K562 (cell line): ENCODE measurements at regions not wholly inside any gene's neighbourhood (a gene's known extent, or its start where the extent isn't known, plus 50 kb on each side); places are given as distances from the start of the nearest gene placed in this dataset.

Source experiments
- ATAC-seq: fragments of 200-7000 bp; cut with Tn5 transposase; 3 replicates; pipeline ENCODE4 v1.9.1; 2020; ENCODE audit warnings: moderate library complexity
- BruUV-seq: library from RNA; stranded (reverse); fragments of 400-500 nt; replicated peaks from 2 replicates; lab custom pipeline; 2021; lab: Mats Ljungman, UMichigan
- CTCF ChIA-PET: fragments of 300-600 bp; formaldehyde crosslinking; extraction: SDS; loops from one replicate; lab custom pipeline; 2021; ENCODE audit warnings: low intra/inter-chr PET ratio; lab: Yijun Ruan, JAX
- POLR2A ChIA-PET: fragments of 300-600, 350-650 bp; sonication (Branson Sonifier 250); formaldehyde crosslinking; extraction: SDS; loops from one replicate; lab custom pipeline; 2021; ENCODE audit warnings: antibody characterized with exemption, inconsistent platforms; lab: Yijun Ruan, JAX
- DNase-seq, 4 experiments: peaks; one replicate each; pipeline versions ENCODE4 v3.0.0 to v3.0.0-alpha.2; 2011 to 2018; ENCODE audit warnings: low spot score in 3 of 4, mixed read lengths in 3 of 4; ENCODE audit errors: extremely low read depth in 1 of 4
- FAIRE-seq: peaks from 2 replicates; lab custom pipeline; 2011; peaks lifted over from hg19 to GRCh38; lab: Jason Lieb, UNC
- H2AFZ ChIP-seq: 2 replicates; pipeline ENCODE4 v1.6.0; 2011; ENCODE audit warnings: low read depth, low read length, control low read depth, inconsistent platforms
- H3K27ac ChIP-seq: fragments of 200-600 bp; 3 replicates; pipeline ENCODE4 v1.8.0; 2011; ENCODE audit warnings: low read depth, mild to moderate bottlenecking, control low read depth, inconsistent platforms, low read length, moderate library complexity, mixed read lengths; ENCODE audit errors: extremely low read depth
- H3K27me3 ChIP-seq, 2 experiments: fragments of 300-600 bp in 1 of 2; 2 replicates in 1 of 2; 3 replicates in 1 of 2; pipeline versions ENCODE4 v1.6.0 to v1.8.0; 2011; ENCODE audit warnings: inconsistent platforms in 2 of 2, low read length in 2 of 2, mild to moderate bottlenecking in 1 of 2, mixed read lengths in 1 of 2, moderate library complexity in 1 of 2; ENCODE audit not compliant: control insufficient read depth in 2 of 2, insufficient read depth in 2 of 2
- H3K36me3 ChIP-seq: fragments of 300-600 bp; 3 replicates; pipeline ENCODE4 v1.8.0; 2011; ENCODE audit warnings: mild to moderate bottlenecking, low read length, inconsistent platforms; ENCODE audit not compliant: control insufficient read depth, insufficient read depth
- H3K4me1 ChIP-seq, 2 experiments: fragments of 200-600 bp in 1 of 2; replicated peaks in 1 of 2; 2 replicates in 1 of 2; 3 replicates in 1 of 2; pipeline versions ENCODE4 v1.5.1 to v1.8.0; 2011; ENCODE audit warnings: inconsistent platforms in 2 of 2, low read length in 2 of 2, mild to moderate bottlenecking in 1 of 2, mixed read lengths in 1 of 2, moderate library complexity in 1 of 2; ENCODE audit not compliant: control insufficient read depth in 2 of 2, insufficient read depth in 2 of 2
- H3K4me2 ChIP-seq: 2 replicates; pipeline ENCODE4 v1.6.1; 2011; ENCODE audit warnings: low read length, control low read depth, inconsistent platforms, mixed read lengths; ENCODE audit not compliant: insufficient read depth
- H3K4me3 ChIP-seq: fragments of 200-600 bp; sonication (generic), shearing (Covaris generic); 2 replicates; pipeline ENCODE4 v1.5.1; 2016; ENCODE audit warnings: control low read depth, inconsistent platforms
- H3K79me2 ChIP-seq: fragments of 200-600 bp; 3 replicates; pipeline ENCODE4 v1.8.0; 2011; ENCODE audit warnings: low read length, inconsistent platforms; ENCODE audit not compliant: control insufficient read depth, insufficient read depth
- H3K9ac ChIP-seq, 2 experiments: 2 replicates each; pipeline versions ENCODE4 v1.6.0 to v1.6.1; 2011; ENCODE audit warnings: low read depth in 2 of 2, low read length in 2 of 2, control low read depth in 1 of 2, inconsistent platforms in 1 of 2, mild to moderate bottlenecking in 1 of 2, mixed read lengths in 1 of 2; ENCODE audit not compliant: insufficient read depth in 1 of 2
- H3K9me1 ChIP-seq: one replicate; pipeline ENCODE4 v1.6.0; 2011; ENCODE audit warnings: inconsistent platforms, mild to moderate bottlenecking, low read length, moderate library complexity; ENCODE audit not compliant: control insufficient read depth, insufficient read depth
- H3K9me3 ChIP-seq: replicated peaks from 2 replicates; pipeline ENCODE4 v1.5.1; 2011; ENCODE audit warnings: low read depth, low read length, inconsistent platforms; ENCODE audit not compliant: control insufficient read depth, insufficient read depth
- H4K20me1 ChIP-seq: replicated peaks from 2 replicates; pipeline ENCODE4 v1.6.1; 2011; ENCODE audit warnings: low read length, inconsistent platforms, mixed read lengths; ENCODE audit not compliant: control insufficient read depth, insufficient read depth
- E2F3 ChIP-seq: fragments of 250-450 bp; sonication (Bioruptor Pico); IDR thresholded peaks from 2 replicates; pipeline ENCODE4 v1.4.0; 2020; ENCODE audit warnings: mild to moderate bottlenecking
- RERE ChIP-seq: sonication (generic); formaldehyde crosslinking; IDR thresholded peaks from 2 replicates; pipeline ENCODE4 v1.8.0; 2023; ENCODE audit warnings: missing genetic modification reagents, mild to moderate bottlenecking, borderline replicate concordance
- SREBF1 ChIP-seq: fragments of 150-350 bp; IDR thresholded peaks from 2 replicates; pipeline ENCODE4 v1.6.1; 2014; ENCODE audit warnings: antibody characterized with exemption, low read depth, low read length, borderline replicate concordance
- ZNF197 ChIP-seq: fragments of 200-800 bp; sonication (Bioruptor generic); IDR thresholded peaks from 2 replicates; pipeline ENCODE4 v1.6.1; 2016; ENCODE audit warnings: low read depth, missing genetic modification characterization, missing compliant biosample characterization
- WGBS: fragments of 100-300 bp; shearing (Covaris generic); methylation state at CpG from one replicate; pipeline ENCODE4 v1.1.6; 2016; ENCODE audit warnings: low coverage, mixed read lengths; ENCODE audit not compliant: insufficient coverage; ENCODE audit errors: missing lambda C conversion rate; 5-methylcytosine and 5-hydroxymethylcytosine counted together
- in situ Hi-C: fragments of 300-500 bp; cut with MboI; formaldehyde crosslinking; loops from 4 replicates; pipeline ENCODE4 v1.15.0; 2018; ENCODE audit warnings: inconsistent platforms, mixed read lengths
- intact Hi-C: fragments of 100-400 bp; cut with micrococcal nuclease; formaldehyde crosslinking; loops from 2 replicates; pipeline ENCODE4 v1.14.2; 2022
- TF ChIP-seq, protein P1 (sequence below): fragments of 450-650 bp; IDR thresholded peaks from 2 replicates; pipeline ENCODE4 v1.7.0; 2016; ENCODE audit warnings: borderline replicate concordance

- ChIA-PET CTCF (no interaction called here), POLR2A (no interaction called here)
- no peak overlapping the region for H3K27ac ChIP-seq
- H3K9me3 ChIP-seq, result no peaks in the 10 kb centered on the region
- intact Hi-C loops, result no loop called here
- FAIRE-seq, result no peak
- H4K20me1 ChIP-seq, result no peaks in the 10 kb centered on the region
- DNase-seq, result no peak
- TF ChIP-seq RERE (CRISPR knock-in tag), result no peak
- TF ChIP-seq, protein P1, sequence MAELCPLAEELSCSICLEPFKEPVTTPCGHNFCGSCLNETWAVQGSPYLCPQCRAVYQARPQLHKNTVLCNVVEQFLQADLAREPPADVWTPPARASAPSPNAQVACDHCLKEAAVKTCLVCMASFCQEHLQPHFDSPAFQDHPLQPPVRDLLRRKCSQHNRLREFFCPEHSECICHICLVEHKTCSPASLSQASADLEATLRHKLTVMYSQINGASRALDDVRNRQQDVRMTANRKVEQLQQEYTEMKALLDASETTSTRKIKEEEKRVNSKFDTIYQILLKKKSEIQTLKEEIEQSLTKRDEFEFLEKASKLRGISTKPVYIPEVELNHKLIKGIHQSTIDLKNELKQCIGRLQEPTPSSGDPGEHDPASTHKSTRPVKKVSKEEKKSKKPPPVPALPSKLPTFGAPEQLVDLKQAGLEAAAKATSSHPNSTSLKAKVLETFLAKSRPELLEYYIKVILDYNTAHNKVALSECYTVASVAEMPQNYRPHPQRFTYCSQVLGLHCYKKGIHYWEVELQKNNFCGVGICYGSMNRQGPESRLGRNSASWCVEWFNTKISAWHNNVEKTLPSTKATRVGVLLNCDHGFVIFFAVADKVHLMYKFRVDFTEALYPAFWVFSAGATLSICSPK, result no peak
- TF ChIP-seq ZNF197 (CRISPR knock-in tag), result no peak
- TF ChIP-seq SREBF1, result no peak
- TF ChIP-seq E2F3 (CRISPR knock-in tag), result no peak
- no peaks in the 10 kb centered on the region for H3K36me3 ChIP-seq
- in situ Hi-C loops, result no loop called here
- no peaks in the 10 kb centered on the region for H3K27me3 ChIP-seq
- H3K79me2 ChIP-seq, result no peaks in the 10 kb centered on the region
- H3K9ac ChIP-seq, result no peak overlapping the region
- no peak overlapping the region for H3K4me3 ChIP-seq
- no peaks in the 10 kb centered on the region for H3K4me1 ChIP-seq
- H3K4me2 ChIP-seq, result no peak overlapping the region
- WGBS, result 0% methylated on average over 2 of the region's 2 CpGs
- ATAC-seq, result no peak
- H2AFZ ChIP-seq, result no peak overlapping the region
- H3K9me1 ChIP-seq, result no peaks in the 10 kb centered on the region
- no TSS peak for BruUV-seq
Measured at GRCh38 chr6:91181416-91181815, 594.5 kb upstream of the MAP3K7 start.
